BE2C (cell line): ENCODE measurements at regions not wholly inside any gene's neighbourhood (a gene's known extent, or its start where the extent isn't known, plus 50 kb on each side); places are given as distances from the start of the nearest gene placed in this dataset.
A peak's percentile ranks its signal among the peaks of the same experiment; 100 is the strongest.

Experiments used
- DNase-seq: peaks from one replicate; pipeline ENCODE4 v3.0.0-alpha.2; 2020
- H3K27me3 ChIP-seq: fragments of 250-450 bp; sonication (Bioruptor Pico); 2 replicates; pipeline ENCODE4 v1.5.1; 2020; ENCODE audit warnings: mild to moderate bottlenecking
- H3K36me3 ChIP-seq: fragments of 250-450 bp; sonication (Bioruptor Pico); 2 replicates; pipeline ENCODE4 v1.5.1; 2020; ENCODE audit warnings: mild to moderate bottlenecking
- H3K4me1 ChIP-seq: fragments of 250-450 bp; sonication (Bioruptor Pico); 2 replicates; pipeline ENCODE4 v1.5.1; 2020
- H3K4me3 ChIP-seq: 2 replicates; pipeline ENCODE4 v1.5.1; 2011; ENCODE audit warnings: low read depth, low read length
- H3K9me3 ChIP-seq: fragments of 250-450 bp; sonication (Bioruptor Pico); 2 replicates; pipeline ENCODE4 v1.5.1; 2020
- TF ChIP-seq, protein P1 (sequence below): IDR thresholded peaks from 2 replicates; pipeline ENCODE4 v1.5.1; 2012; ENCODE audit warnings: mild to moderate bottlenecking, low read depth, low read length

DNA sequence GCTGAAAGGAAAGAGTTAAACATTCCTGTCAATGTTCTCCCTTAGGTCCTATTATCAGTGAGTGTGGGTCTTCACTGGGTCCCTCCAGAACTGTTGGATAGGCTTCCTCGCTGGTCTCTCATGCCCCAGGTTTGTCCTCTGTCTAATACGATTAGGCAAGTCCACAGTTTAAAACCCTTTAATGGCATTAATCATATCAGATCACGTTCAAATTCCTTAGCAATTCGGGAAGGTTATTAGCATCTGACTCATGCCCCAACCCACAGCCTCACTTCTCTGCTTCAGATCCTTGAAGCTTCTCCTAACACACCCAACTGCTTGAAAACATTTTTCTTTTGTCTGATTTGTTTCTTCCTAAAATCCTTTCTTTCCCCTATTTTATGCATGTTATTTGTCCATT is 224.3 kb upstream of the ATP10A start:
- Histone ChIP-seq H3K36me3 (no peaks in the 10 kb centered on the region), H3K27me3 (no peaks in the 10 kb centered on the region), H3K4me3 (no peak overlapping the region), H3K9me3 (no peaks in the 10 kb centered on the region), H3K4me1 (no peaks in the 10 kb centered on the region)
- TF ChIP-seq, protein P1, sequence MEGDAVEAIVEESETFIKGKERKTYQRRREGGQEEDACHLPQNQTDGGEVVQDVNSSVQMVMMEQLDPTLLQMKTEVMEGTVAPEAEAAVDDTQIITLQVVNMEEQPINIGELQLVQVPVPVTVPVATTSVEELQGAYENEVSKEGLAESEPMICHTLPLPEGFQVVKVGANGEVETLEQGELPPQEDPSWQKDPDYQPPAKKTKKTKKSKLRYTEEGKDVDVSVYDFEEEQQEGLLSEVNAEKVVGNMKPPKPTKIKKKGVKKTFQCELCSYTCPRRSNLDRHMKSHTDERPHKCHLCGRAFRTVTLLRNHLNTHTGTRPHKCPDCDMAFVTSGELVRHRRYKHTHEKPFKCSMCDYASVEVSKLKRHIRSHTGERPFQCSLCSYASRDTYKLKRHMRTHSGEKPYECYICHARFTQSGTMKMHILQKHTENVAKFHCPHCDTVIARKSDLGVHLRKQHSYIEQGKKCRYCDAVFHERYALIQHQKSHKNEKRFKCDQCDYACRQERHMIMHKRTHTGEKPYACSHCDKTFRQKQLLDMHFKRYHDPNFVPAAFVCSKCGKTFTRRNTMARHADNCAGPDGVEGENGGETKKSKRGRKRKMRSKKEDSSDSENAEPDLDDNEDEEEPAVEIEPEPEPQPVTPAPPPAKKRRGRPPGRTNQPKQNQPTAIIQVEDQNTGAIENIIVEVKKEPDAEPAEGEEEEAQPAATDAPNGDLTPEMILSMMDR: no peak
- no peak for DNase-seq

DNA sequence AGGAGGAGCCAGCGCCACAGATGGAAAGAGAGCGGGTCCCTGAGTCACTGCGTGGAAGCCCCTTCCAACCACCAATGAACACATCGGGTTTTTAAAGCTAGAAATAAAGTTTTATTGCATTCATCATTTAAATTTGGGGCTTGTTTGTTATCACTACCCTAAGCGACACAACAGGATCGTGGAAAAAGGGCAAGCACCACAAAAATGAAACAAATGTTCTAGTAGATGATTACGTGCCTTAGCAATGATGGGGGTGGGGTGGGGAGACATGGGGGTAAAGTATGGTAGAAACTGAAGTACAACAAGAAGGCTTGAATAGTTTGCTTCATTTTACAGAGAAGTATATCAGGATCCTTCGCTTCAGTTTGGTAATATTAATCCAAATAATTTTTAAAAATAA is 221.6 kb upstream of the ATP10A start:
- no peak for DNase-seq
- no peaks in the 10 kb centered on the region for H3K4me1 ChIP-seq
- H3K4me3 ChIP-seq: no peak overlapping the region
- TF ChIP-seq, protein P1: no peak
- H3K9me3 ChIP-seq: no peaks in the 10 kb centered on the region
- H3K36me3 ChIP-seq: no peaks in the 10 kb centered on the region
- H3K27me3 ChIP-seq: no peaks in the 10 kb centered on the region

DNA sequence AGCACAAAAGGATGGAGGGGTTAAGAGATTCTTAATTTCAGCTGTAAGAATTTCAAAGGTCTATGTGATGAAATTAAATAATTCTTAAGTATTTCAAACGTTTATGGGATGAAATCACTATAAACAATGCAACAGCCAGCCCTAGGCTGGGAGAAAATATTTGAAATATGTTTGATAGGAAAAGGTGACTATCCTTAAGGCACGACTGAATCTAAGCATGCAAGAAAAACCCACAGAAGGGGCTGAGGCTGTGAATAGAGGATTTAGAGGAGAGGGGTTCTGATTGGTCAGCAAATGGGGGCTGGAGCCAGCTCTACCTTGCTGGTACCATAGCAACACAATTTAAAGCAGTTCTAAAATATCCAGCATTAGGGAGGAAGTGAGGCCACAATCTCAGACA is 220.8 kb upstream of the ATP10A start:
- Histone ChIP-seq H3K4me3 (no peak overlapping the region), H3K4me1 (no peaks in the 10 kb centered on the region), H3K36me3 (no peaks in the 10 kb centered on the region), H3K27me3 (no peaks in the 10 kb centered on the region), H3K9me3 (no peaks in the 10 kb centered on the region)
- DNase-seq: no peak
- TF ChIP-seq, protein P1: no peak

DNA sequence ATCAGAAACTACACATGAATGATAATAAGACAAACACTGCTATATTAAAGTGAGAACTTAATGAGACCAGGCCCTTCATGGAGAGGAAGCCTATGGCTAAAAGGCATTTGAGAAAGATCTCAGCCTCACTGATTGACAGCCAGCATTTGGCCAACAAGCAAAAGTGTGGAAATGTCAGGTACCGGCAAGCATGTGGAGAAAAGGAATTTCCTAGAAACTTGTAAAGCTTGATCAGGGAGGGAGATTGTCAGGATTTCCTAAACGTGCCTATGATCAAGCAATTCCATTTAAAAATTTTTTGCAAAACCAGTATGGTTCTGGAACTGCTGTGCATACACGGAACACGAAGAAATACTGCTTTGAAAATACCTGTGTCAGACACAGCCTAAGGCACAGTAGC is 220.3 kb upstream of the ATP10A start:
- Histone ChIP-seq H3K36me3 (no peaks in the 10 kb centered on the region), H3K9me3 (no peaks in the 10 kb centered on the region), H3K27me3 (no peaks in the 10 kb centered on the region), H3K4me3 (peak overlapping the region; percentile 82), H3K4me1 (no peaks in the 10 kb centered on the region)
- DNase-seq: no peak
- TF ChIP-seq, protein P1: no peak

DNA sequence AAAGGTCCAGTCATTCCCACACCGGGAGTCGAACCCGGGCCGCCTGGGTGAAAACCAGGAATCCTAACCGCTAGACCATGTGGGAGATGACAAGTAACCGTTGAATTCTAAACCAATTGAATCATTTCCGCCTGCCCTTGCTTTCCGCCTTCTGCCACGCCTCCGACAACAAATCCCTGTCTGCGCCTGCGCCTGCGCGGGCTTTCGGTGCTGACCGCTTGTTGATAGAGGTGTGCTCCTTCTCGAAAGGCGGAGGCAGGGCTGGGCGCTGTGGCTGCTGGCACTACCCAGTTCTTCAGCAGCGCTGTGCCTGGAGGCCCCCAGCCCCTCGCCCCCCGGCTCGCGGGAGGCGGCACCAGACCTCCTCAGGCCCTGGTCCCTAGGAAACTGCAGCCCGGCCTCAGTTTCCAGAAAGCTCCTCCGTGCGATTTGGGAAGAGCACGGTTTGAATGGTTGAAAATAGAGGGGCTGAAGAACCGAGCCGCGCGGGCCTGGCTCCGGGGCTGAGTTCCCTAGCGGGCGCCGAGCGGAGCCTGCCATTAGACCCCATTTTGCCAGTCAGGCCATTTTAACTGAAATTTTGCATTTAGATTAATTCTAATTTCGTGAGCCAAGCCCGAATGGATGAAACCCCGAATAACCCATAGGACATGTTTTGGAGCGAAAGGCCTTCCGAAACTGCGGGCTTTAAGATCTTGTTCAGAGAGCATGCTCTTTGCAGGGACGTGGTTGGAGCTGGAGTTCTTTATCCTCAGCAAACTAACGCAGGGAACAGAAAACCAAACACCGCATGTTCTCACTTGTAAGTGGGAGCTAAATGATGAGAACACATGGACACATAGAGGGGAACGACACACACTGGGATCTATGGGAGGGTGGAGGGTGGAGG is 219.3 kb upstream of the ATP10A start:
- peak overlapping the region; percentile 82 for H3K4me3 ChIP-seq
- no peaks in the 10 kb centered on the region for H3K9me3 ChIP-seq
- no peaks in the 10 kb centered on the region for H3K36me3 ChIP-seq
- DNase-seq: peak; percentile 97
- H3K27me3 ChIP-seq: no peaks in the 10 kb centered on the region
- TF ChIP-seq, protein P1: no peak
- H3K4me1 ChIP-seq: no peaks in the 10 kb centered on the region

DNA sequence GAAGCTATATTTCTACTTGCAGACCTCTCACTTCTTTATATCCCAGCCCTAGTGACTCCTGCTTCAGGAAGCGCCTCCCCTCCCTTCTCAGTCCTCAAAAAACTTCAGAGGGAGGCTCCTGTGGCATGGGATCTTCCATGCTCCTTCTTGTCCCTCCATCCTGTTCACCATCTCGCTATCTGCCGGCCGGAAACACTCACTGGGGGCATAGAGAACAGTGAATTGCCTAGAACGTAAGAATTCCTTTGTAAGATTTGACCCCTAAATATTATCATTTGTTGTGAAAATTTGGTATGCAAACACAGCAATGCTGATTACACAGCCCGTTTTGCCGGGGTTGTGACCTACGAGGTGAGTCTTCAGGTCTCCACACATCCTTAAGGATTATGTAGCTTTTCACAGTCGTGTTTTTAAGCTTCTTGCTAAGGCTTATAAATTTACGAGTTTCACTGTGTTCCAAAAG is 218.7 kb upstream of the ATP10A start:
- Histone ChIP-seq H3K4me1 (no peaks in the 10 kb centered on the region), H3K36me3 (no peaks in the 10 kb centered on the region), H3K9me3 (no peaks in the 10 kb centered on the region), H3K4me3 (peak overlapping the region; percentile 42), H3K27me3 (no peaks in the 10 kb centered on the region)
- DNase-seq: no peak
- TF ChIP-seq, protein P1: no peak
